H1 (cell line): ENCODE measurements at regions not wholly inside any gene's neighbourhood (a gene's known extent, or its start where the extent isn't known, plus 50 kb on each side); places are given as distances from the start of the nearest gene placed in this dataset.

Experiments used
- CBX8 ChIP-seq: fragments of 300-800, 300-1000 bp; sonication (generic); IDR thresholded peaks from 2 replicates; pipeline ENCODE4 v1.7.1; 2016; ENCODE audit warnings: low read depth, low read length, borderline replicate concordance
- E2F6 ChIP-seq: IDR thresholded peaks from 2 replicates; pipeline ENCODE4 v1.6.1; 2012; ENCODE audit warnings: inconsistent platforms
- HDAC2 ChIP-seq, 2 experiments: fragments of 300-600 bp in 1 of 2; sonication (generic) in 1 of 2; IDR thresholded peaks; 2 replicates each; pipeline ENCODE4 v1.6.1; 2011 to 2012; ENCODE audit warnings: low read depth in 2 of 2, low read length in 2 of 2, mild to moderate bottlenecking in 2 of 2, moderate library complexity in 2 of 2, borderline replicate concordance in 1 of 2, inconsistent platforms in 1 of 2
- KDM5A ChIP-seq: fragments of 200-600 bp; IDR thresholded peaks from 2 replicates; pipeline ENCODE4 v1.7.1; 2012; ENCODE audit warnings: mild to moderate bottlenecking, low read length, inconsistent platforms, mixed read lengths
- SIN3A ChIP-seq, 2 experiments: IDR thresholded peaks in 1 of 2; conservative IDR thresholded peaks in 1 of 2; 2 replicates each; pipeline ENCODE4 v1.6.1; 2011 to 2012; ENCODE audit warnings: low read length in 2 of 2, improper control_type of control experiment in 1 of 2, low read depth in 1 of 2, mild to moderate bottlenecking in 1 of 2
- SIRT6 ChIP-seq: IDR thresholded peaks from one replicate; pipeline ENCODE4 v1.7.1; 2012; ENCODE audit warnings: low read length, inconsistent platforms
- SP2 ChIP-seq: IDR thresholded peaks from 2 replicates; pipeline ENCODE4 v1.6.1; 2012; ENCODE audit warnings: mild to moderate bottlenecking, low read length, inconsistent platforms

DNA sequence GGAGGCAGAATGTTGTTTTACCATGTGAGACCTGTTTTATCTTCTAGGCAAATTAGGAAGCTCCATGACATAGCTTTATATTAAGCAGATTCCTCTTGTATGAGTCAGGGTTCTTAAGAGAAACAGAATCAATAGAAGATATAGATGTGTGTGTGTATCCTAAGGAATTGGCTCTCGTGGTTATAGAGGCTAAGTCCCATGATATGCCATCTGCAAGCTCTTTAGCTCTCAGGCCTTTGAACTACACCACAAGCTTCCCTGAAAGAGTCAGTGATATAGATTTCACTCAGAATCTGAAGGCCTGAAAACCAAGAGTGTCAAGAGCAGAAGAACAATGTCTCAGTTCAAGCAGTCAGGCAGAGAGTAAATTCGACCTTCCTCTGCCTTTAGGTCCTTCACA, 365.8 kb upstream of the ZNF608 start (continued):
- TF ChIP-seq HDAC2 (IDR thresholded peaks at IDR 0.05; ENCODE audit: borderline replicate concordance in 1 of 2, low read depth in 2 of 2, low read length in 2 of 2) (no peak), SP2 (no peak), CBX8 (no peak), SIRT6 (no peak), KDM5A (no peak), SIN3A (conservative IDR thresholded peaks at IDR 0.05 in 1 of 2, IDR thresholded peaks at IDR 0.05 in 1 of 2; ENCODE audit: low read depth in 1 of 2, low read length in 2 of 2) (no peak), E2F6 (no peak)
